ENCODE measurements at regions not wholly inside any gene's neighbourhood (a gene's known extent, or its start where the extent isn't known, plus 50 kb on each side); places are given as distances from the start of the nearest gene placed in this dataset.

DNA sequence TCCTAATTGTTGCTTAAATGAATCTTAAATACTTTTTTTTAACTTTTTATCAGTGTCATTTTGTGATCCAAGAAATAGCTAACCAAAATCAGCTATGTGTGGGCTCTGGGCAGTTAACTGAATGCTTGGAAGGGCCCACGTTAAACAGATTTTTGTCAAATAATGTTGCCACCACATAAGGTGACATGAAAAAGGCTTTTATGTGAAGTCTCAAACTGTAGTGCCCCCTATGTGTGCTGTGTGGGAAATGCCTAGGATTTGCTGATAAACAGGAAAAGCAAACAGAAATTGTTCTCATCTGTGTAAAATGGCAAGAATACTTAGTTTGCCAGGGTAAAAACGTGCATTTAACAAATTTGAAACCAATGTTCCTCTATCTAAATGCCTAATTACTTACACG lies 242.2 kb downstream of the ZNF516 start:
- no peak for DNase-seq

DNA sequence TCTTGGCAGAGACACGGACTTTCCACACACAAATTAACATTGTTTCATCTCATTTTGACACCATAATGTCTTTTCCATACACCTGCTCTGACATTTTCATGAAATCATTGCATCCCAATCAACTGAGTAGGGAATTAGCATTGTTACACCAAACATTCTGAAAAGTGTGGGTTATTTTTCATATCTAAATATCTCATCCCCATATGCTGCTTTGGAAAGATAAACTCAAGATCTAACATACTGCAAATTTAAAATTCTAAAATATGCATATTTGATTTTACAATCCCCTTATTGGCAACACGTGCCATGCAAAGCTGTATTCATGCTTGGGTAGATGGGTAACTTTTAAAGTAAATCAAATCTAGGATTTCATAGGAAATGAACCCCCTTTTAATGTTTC lies 242.9 kb downstream of the ZNF516 start:
- no peak for DNase-seq

DNA sequence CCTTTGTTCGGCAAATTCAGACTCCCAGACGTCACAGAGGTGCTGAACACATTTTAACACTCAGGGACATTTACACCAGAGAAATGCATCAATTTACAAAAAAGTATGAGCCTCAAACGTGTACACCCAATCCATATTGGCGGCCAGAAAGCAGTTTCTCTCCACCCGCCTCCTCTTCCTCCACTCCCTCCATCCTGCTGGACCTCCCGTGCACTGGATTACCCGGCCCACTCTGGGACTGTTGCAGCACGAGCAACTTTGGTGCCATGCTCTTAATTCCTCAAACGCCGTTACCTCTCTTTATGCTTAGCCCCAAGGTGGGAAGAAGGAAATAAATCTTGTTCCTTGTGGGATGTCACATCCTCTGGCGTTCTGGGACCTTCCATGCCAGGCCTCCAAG lies 243.4 kb downstream of the ZNF516 start:
- DNase-seq, result no peak

DNA sequence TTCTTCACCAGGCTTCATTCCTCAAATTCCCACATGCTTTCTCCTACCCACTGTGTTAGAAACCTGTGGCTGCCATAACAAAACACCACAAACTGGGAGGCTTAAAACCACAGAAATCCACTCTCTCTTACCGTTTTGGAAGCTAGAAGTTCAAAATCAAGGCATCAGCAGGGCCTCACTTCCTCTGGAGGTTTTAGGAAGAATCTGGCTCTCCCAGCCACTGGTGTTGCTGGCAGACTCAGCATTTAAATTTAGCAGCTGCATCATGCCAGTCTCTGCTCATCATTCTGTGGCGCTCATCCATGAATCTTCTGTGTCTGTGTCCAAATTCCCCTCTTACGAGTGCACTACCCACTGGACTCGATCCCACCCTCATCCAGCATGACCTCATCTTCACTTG lies 248.5 kb downstream of the ZNF516 start:
- no peak for DNase-seq

DNA sequence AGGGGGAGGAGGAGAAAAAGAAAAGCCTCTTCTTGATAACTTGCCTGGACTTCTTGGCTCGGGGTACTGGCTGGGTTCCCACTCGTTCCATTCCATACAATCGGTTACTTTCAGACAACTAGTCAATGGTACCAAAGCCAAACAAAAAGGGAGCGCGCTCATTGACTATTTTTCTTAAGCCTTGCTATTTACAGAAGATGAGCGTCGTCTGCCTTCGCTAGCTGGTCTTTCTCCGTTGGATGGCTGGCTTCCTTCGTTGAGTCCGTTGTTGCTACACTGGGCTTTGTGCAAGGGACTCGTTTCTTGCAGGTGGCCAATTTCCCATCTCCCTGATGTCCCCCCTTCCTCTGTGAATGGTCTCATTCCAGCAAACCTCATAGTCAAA lies 260.4 kb downstream of the ZNF516 start:
- no peak for DNase-seq

DNA sequence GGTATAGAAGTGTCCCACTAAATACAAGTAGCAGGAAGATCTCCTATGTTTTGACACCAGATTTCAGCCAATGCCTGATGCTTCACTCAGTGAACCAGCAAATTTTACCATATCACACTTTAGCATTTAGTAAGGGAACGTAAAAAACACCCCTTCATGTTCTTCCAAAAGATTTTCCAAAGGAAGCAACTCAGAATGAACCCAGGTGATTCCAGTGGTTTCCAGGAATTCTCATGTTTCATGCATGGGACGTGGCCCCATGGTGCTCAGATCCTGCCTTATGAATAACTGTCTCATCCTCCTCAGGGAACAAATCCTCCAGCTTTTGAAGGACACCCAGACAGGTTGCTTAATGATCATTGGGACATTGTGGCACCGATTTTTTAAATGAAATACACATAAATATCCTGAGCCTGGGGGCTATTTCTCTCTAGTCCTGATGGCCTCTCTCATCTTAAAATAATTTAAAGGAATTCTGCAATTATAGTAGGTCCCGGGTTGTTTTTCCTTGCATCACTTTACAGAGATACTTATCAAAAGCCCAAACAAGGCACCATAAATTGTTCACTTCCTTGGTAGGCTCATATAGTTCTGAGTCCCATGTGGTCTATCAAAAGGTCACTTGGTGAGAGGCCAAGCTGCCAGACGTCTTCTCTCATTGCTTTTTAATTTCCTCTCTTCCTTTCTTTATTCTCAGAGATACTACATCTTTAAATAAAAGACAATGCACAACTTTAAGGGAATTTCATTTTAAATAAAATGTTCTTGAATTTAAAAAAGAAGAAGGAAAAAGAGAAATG lies 261.0 kb downstream of the ZNF516 start:
- no peak for DNase-seq

DNA sequence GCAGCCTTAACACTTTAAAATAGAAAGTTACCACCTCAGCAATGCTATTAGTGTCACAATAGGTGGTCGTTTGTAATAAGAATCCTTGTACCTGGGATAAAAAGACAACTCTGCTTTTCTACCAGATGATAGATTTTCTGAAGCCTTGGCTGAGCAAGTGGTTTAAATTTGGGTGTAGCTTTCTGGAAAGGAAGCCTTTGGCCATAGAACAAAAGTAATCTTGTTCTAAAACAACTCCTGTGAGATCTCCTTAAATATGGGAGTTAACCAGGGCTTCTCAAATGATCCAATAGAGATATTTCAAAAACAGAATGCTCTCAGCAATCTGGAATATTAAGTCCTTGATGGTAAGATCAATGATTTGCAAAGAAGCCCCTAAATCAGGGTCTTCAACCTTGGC lies 261.6 kb downstream of the ZNF516 start:
- no peak for DNase-seq

DNA sequence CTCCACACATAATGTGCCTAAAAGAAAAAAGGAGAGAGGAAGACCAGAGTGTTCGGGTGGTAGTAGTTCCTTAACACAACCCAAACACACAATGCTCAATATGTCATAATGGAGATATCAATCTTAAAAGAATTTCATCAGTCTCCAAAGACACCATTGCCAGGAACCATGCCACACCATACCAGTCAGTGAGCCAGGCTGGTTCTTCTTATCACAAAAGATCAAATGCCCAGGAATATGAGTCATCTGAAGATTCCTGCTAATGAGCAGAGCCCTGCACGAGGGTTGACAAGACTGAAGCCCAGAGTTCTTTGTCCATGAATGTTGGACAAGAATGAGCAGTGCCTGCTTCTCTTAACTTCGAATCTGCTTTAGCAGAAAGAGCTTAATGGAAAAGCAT lies 262.3 kb downstream of the ZNF516 start:
- DNase-seq, result no peak

DNA sequence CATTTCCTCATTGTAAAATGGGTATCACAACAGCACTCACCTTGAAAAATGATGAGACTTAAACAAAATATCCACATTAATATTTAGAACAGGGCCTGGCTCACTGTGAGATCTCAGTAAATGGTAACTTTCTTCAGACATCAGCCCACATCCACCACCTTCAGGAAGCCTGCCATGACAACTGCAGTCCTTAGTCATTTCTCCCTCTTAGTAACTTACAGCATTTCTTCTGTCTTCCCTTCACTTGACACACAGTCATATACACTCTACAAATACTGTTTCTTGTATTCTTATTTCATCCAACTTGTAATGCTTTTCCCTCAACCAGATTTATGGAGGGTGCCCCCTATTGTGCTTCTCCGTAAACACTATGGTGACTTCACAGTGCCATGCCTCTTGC lies 263.0 kb downstream of the ZNF516 start:
- DNase-seq, result no peak

DNA sequence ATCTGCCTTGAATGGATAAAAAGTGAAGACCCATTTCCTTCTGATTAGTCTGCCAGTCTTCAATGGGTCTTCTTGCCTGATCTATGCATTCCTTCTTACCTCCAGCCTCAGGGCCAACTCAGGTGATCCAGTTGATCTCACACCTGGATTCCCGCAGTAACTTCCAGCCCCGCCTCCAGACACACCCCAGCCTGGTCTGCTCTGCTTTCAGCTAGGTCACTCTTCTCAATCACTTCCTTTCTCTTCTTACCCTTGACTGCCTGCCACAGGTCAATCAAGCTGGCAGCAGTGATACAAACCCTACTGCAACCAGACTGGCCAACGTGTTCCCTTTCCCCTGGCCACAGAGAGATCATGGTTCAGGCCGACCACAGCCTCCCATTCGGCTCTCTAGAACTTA lies 263.6 kb downstream of the ZNF516 start:
- no peak for DNase-seq

DNA sequence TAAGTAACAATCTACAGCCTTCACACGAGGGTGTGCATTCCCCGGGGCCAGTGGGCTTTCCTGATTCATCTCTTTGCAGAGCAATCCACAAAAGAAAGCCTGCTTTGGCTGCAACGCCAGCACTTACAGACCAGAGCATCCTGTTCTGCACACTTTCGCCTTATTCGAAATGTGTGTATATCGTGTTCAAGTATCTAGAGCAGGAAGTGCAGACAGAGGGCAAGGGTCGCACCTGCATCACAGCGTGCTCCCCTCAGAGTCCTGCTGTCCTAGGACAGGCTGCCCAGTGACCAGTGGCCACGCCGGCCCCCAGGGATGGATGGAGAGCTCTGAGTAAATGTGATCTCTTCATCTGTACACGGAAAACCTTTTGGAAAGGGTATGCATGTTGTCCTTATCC lies 264.3 kb downstream of the ZNF516 start:
- DNase-seq, result no peak

DNA sequence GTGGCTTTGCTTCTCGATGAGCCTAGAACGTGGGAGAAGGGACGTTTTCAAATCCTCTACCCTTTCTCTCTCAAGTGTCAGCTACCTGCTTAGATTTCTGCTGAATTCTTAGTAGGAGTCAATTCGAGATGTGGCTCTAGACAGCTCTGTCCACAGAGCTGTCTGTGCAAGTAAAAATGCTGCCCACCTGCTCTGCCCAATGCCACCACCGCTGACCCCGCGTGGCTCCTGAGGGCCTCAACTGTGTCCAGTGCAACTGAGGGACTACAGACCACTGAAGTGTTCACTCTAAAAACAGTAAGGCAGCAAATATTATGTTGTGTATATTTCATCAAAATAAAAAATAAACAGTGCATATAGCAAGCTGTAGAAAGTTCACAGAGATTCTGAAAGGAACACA lies 266.3 kb downstream of the ZNF516 start:
- DNase-seq, result no peak

DNA sequence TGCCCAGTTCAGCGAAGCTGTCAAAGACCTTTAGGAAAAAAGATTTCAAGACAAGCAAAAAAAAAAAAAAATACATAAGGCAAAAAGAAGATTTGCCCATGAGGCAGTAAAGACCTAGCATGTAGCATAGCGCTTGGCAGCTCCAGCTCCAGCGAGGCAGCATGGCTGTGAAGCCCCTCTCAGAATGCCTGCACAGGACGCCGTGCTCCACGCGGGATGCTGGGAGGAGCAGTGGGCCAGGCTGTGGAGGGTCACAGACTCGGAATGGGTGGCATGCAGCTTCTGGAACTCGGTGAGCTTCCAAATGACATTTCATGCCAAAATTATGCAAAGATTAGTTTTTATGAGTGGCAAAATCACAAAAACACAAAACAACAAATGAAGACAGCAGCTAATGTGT lies 267.3 kb downstream of the ZNF516 start:
- DNase-seq, result no peak

DNA sequence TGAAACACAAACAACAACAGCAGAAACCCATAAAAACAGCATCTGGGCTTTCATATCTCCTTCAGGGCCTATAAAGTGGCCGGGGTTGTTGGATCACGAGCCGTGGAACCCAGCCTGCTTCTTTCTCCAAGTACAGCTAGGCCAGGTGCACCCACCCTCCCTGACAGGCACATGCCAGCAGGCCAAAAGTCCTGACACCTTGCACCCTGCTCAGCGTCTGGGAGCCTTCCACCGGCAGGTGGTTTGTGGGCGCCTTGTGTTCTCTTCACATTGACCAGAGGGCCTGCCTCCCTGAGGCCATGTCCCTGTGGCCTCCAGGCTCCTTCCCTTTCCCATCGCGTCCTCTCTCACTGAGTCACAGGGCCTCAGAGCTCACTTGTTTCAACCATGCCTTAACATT lies 271.6 kb downstream of the ZNF516 start:
- no peak for DNase-seq

DNA sequence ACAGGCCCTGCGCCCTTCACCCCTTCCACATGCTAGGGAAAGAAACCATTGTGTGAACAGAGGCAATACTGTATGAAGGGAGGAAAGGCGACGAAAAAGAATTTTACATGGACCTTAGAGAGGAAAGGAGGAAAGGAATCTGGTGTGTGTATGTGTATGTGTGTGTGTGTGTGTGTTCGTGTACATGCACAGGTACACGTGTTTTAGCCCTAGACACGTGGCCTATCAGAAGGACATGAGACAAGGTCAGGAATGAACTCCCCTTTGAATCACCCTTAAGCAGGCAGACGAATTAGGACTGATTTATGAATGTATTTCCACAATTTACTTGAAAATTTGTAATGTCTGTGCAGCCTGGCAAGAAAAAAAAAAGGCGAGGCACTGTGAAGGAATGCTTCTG lies 276.0 kb downstream of the ZNF516 start:
- DNase-seq, result no peak

DNA sequence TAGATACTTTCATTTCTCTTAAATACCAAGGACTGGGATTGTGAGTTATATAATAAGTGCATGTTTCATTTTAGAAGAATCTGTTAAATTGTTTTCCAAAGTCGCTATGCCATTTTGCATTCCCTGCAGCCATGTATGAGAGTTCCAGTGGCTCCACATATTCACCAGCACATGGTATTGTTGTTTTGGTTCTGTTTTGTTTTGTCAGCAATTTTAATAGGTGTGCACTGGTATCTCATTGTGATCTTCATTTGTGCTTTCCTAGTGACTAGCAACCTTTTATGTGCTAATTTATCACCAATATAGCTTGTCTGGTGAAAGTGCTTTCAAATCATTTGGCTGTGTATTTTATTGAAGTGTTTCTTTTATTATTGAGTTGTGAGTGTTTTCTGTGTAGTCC lies 278.9 kb downstream of the ZNF516 start:
- DNase-seq, result no peak

DNA sequence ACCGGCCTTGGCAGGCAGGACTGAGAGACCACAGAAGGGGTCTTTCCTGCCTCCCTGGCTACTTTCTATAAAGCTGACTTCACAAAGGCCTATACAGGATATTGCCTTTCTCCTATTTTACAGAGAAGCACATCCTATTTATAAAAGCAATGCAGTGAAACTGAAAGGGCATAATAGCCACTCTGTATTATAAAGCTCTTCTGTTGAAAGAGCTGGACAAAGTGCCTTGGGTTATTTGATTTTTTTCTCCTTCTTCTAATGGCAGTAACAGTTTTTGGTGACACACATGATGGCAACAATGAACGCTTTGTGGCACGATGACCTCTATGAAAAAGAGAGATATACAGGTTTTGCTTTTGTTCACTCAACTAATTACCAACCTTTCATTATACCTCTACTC lies 281.1 kb downstream of the ZNF516 start:
- DNase-seq, result no peak

DNA sequence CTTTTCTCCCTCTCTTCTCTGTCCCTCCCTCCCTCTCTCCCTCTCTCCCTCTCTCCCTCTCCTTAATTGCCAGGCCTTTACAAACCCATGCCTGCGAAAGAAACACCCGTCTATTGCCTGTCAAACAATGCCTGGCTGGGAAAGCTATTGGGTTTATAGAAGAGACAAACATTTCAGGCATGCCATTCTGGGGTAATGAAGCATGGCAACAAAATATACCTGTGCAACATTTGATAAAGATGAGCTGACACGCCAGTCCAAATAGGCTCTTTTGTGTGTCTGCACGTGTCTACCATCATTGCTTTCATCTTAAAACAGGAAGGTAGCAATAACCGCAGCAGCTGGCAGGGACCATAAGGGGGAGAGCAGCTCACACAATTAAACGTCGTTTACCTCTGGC lies 282.1 kb downstream of the ZNF516 start:
- no peak for DNase-seq

DNA sequence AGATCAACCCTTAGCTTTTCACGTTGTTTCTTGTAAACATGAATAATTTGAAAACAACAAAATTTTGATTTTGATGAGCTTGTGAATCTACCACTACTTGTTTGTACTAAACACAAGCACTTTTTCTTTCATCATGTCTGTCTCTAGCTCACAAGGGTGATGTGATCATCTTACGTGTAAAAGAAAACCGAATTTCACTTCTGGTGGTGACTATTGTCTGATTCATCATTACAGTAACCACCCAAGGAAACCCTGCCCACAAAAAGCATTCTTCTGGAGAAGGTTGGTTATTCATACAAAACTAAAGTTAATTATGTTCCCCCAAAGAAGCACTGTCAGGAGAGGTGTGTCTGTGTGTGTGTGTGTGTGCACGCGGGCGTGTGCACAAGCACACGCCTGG lies 285.4 kb downstream of the ZNF516 start:
- DNase-seq, result no peak

DNA sequence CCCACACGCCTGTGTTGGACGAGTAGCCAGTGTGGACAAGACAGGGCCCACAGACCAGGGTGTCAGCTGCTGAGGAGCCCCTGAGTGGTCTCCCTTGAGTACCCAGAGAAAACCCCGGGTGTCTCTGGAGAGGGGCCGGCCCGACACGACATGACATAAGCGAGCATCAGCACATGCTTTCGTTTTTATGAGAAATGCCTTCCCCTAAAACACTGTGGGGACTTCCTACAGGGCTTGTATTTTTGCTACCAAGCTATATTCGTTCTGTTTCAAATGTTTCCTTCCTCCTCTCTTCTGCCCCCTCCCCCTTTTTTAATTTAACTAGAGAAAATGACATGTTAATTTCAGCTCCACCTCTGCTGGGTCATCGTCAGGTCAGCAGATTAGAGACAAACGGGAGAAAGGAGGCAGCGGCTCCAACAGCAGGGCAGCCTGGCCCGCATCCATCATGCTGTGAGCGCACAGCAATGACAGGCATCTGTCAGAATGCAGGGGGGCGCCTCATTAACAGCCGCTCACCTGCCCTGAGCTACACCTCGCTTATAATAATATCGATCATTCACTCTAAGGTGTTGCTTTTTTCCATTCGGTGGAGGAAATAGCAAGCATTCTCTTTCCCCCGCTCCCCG lies 286.2 kb downstream of the ZNF516 start:
- no peak for DNase-seq

DNA sequence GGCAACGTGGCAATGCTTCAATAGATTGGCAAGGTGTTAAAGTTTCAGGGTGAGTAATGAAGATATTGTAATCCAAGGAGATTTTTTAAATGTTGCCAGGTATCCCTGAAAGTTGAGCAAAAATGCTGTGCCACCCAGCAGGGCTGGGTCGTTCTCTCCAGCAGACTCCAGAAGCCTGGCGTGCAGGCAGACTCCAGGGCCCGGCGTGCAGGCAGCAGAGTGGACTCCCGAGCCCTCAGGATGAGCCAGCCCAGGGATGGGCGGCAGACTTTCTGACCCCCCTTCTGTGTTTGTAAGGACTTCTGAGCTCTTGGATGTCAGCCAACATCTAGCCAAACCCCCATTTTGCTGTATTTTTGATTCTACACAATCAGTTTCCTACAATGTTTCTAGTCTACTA lies 289.1 kb downstream of the ZNF516 start:
- DNase-seq, result no peak

DNA sequence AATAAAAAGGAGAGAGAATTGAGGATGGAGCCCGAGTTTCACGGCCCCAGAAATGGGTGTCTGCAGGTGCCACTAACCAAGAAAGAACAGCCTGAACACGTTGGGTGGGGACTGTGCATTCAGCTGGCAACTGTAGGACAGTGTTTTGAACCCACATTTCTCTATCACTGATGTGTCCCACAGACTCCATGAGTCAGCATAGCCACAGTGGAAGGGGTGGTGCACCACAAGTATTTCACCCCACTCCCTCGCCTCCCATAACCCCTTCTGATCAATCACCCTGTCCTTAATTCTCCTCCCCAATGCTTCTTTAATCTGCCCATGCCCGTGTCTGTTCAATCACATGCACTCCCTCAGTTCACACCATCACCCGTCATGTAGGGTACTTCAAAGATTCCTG lies 291.5 kb downstream of the ZNF516 start:
- DNase-seq, result no peak

DNA sequence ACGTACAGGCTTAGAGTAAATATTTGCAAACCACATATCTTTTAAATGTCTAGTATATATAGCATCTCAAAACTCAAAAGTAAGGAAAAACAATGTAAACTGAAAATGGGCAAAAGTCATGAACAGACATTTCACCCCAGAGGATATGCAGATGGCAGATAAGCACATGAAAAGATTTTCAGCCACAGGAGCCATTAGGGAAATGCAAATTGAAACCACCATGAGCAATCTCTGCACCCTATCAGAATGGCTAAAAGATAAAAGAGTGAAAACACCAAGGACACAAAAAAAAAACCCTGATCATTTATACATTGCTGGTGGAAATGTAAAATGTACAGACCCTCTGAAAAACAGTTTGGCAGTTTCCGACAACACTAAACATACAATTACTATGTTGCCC lies 292.7 kb downstream of the ZNF516 start:
- DNase-seq, result no peak

DNA sequence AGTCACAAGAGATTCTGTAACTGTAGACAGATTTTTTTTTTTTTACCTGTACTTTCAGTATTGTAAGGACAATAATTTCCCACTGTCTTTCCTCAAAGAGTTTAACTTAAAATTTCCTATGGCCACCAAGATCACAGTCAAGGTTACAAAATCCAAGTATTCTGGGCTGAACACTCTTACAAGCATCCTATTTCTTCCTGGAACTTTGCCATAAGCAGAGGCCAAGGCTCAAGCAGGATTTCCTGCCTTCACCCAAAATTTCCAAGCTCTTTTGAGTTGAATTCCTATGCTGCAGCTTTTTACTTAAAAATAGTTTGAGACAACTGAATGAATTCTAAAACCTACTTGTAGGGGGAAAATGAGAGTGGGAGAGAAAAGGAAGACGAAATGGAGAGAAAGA lies 299.4 kb downstream of the ZNF516 start:
- DNase-seq, result no peak

DNA sequence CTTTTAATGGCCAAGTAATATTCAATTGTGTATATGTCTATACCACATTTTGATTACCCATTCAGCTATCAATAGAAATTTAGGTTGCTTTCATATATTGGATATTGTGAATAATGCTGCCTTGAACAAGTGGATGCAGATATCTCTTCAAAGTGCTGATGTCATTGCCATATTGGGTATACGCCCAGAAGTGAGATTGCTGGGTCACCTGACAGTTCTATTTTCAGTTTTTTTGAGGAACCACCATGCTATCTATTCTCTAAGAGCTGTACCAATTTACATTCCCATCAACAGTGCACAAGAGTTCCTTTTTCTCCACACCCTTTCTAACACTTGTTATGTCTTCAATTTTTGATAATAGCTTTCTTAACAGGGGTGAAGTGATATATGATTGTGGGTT lies 306.9 kb downstream of the ZNF516 start:
- DNase-seq, result peak; percentile 65
